HuH-7.5 (cell line): ENCODE measurements at regions not wholly inside any gene's neighbourhood (a gene's known extent, or its start where the extent isn't known, plus 50 kb on each side); places are given as distances from the start of the nearest gene placed in this dataset.

Source experiments
- DNase-seq: peaks from one replicate; pipeline ENCODE4 v3.0.0; 2011; ENCODE audit warnings: low spot score

DNA sequence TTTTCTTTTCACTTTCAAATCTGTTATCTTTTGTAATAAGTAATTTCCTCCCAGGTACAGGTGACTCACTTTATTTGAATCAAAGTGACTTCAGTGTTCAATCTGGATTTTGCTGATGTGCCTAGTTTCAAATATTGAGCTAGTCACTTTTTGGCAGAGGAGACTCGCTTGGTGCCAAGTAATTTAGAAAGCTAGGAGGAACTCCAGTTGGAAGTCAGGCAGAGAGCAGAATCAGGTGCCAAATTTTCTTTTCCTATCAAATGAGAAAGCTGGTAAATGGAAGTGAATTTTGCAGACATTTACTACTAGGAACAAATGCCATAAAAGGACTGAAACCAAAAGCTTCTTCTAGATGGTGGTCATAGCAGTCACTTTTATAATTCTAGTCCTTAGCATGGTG lies 656.0 kb upstream of the KIF2B start:
- no peak for DNase-seq

DNA sequence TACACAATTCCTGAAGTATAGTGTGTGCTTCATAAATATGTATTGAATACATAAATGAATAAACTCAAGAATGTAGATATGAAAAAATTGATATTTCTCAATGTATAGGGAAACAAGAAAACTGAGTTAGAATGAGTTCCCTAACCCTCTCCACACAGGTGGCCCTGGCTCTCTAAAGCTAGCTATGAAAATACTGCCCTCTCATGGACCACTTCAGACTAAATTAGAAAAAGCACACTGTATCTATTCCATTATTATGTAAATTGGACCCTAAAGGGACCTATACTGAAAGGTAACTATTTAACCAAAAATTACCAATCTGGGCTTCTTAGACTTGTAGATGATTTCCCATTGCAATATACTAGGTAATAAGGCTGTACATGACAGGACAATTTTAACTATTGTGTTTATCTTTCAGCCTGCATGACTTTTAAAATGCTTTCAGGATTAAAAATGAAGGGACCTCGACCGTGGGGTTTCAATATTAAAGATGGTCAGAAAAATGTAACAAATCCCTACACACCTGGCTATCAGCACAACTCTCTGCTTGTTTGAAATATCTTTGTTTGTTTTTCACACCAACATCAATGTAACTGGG lies 672.5 kb upstream of the KIF2B start:
- DNase-seq = no peak

DNA sequence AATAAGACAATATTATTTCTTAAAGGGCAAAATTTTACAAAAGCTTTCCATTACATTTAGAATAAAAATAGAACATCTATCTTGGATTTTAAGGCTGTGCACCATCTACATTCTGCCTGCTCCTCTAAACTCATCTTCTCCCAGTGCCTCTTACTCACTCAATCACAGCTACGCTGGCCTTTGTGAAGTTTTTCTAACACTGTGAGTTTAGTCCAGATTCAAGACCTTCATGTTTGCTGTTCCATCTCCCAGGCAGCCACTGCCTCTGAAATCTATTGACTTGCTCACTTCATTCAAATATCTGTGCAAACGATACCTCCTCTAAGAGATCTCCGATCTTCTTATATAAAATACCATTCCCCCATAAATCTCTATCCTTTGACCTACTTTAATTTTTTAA lies 673.4 kb upstream of the KIF2B start:
- no peak for DNase-seq

DNA sequence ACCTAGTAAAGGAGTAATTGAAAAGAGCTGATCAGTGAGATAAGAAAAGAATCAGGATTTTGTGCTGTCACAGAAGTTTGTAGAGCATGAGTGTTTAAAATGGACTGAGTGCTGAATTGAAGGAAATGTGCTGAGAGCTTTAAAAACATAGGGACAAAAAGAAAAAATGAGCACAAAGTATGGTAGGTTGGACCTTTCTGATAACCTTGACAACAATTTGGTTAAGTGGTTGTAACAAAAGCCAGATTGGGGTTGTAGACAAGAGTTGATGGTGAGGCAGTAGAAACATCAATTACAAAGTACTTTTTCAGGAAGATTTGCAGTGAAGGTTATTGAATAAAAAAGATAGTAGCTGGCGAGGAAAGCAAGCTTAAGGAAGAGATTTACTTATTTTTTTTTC lies 674.7 kb upstream of the KIF2B start:
- no peak for DNase-seq

DNA sequence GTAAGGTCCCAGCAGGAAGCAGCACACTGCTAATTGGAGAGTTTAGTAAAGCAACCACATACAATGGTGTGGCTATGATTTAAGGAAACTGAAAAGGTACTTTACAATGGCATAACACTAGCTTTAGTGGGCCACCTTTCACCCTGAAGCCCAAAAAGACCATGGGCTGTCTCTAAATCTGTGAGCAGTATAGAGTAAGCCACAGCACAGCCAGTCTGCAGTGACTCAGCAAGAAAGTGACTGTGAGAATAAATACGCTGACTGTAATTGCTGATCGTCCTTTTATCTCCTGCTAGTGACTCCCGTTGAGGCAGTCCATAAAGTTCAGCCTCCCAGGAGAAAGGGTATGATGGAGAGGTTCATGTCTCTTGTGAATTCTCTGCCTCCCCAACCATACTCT lies 679.8 kb upstream of the KIF2B start:
- DNase-seq = no peak

DNA sequence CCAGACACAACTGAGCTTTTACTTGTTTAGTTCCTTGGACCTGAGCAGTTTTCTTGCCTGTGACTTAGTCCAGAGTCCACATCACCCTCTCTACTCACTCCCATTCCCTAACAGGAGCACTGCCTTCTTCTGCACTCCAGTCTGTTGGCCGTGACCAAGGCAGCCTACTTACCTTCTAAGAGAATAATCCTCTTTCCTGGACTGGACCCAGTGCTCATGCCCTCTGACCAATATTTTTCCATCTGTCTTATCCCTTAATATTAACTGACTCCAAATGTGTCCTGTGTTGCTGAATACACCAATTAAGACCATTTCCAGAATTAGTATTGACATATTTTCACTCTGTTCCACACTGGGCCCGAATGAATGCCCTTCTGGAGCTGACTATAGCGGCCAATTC lies 681.0 kb upstream of the KIF2B start:
- DNase-seq = no peak

DNA sequence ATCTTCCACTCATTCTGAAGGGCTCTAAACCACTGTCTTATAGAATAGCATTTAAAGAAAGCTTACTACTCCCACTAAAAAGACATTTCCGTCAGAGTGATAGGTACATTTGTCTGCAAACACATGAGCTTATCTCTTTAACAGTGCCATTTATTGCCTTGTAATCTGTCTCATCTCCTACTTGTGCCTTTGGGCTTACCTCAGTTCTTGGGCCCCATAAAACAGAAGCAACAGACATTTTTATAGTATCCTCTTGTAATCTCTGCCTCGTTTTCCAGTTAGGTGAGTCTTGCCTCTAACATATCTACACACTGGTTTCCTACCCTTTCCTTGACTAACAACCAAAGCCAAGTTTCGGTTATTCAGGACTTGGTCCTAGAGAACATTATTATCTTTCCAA lies 681.4 kb upstream of the KIF2B start:
- DNase-seq = no peak

DNA sequence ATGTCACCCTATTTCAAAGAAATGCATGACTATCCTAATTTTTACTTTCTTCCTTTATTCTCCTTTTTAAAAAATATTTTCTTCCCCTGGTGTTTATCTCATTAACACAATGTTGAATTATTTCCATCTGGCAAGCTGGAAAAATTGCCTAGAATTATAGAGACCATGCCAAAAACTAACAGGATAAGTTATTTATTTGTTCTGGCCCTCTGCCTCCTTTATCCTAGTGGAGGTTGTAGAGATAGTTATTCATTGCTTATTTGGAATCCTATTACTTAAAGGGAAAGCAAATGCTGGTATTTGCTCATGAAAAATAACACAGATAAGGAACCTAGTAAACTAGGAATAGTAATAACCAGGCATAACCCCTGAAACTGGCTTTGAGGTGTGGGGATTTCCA lies 684.9 kb upstream of the KIF2B start:
- DNase-seq = no peak

DNA sequence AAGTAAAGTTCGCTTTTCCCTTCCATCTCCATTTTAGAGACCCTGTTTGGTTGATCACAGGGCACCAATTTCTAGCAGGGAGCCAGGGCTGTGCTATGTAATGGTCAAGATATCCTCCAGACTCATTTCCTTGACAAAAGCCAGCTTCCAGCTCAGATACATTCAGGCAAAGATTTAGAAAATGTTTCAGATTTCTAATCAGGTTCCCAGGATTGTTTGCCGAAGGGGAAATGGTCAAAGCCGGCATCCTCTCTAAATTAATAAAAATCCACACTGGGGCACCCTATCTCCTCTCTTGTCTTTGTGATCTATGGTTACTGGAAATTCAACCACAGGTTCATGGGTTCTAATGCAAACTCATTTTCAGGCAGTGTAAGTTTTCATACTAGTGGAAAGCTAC lies 686.8 kb upstream of the KIF2B start:
- no peak for DNase-seq

DNA sequence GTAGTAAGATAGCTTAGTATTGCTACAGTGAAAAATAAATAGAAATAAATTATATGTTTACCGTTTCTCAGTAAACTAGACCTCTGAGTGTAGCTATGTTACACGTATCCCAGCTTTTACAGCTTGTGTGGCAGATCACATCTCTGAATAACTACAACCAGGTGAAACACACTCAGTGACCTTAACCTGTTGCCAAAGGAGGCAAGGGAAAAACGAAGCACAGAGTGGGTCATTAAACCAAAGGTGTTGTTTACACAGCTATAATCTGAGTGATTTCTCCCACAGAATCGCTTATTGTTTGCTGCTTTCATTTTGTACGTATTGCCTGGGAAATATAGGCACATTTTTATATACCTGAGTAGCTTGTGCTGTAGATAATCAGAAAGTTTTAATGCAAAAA lies 688.2 kb upstream of the KIF2B start:
- DNase-seq = no peak

DNA sequence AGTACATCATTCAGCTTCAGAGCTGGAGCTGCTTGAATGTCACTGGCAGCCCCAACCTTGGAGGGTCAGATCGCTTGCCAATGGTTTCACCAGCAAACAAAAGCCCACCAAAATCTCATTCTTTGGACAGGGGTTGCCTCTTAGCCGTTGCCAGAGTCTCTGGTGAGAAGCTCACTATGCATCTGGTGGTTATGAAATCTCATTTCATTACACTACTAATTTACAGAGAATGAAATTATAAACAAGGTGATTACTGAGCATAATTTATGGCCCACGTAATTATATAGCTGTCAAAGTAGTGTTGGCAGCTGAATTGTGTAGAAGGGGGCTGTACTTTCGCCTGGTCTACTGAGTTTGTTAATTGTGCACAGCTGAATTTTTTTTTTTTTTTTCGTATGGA lies 688.9 kb upstream of the KIF2B start:
- DNase-seq = no peak

DNA sequence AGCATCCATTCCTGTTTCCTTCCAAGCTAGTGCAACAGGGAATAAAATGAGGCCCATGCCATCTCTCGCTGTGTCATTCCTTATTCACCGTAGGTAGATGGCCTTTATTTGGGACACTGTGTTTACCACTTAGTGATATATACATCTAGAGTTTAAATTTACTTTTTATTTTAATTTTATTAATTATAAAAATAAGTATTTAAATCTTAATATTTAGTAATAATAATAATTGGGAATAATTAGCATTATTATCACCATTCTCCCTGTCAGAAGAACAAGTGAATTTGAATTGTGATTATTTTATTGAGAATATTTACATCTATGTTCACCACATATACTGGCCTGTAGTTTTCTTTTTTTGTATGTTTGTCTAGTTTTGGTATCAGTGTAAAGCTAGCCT lies 692.9 kb upstream of the KIF2B start:
- no peak for DNase-seq

DNA sequence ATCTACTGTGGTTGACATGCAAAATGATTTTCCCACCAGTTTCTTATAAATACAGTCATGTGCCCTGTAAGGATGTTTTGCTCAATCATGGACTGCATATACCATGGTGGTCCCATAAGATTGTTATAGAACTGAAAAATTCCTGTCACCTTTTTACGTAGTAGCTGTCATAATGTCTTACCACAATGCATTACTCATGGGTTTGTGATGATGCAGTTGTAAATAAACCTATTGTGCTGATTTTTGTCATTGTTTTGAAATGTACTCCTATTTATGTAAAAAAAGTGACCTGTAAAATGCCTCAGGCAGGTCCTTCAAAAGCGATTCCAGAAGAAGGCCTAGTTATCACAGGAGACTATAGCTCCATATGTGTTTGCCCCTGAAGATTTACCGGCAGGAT lies 695.4 kb upstream of the KIF2B start:
- no peak for DNase-seq

DNA sequence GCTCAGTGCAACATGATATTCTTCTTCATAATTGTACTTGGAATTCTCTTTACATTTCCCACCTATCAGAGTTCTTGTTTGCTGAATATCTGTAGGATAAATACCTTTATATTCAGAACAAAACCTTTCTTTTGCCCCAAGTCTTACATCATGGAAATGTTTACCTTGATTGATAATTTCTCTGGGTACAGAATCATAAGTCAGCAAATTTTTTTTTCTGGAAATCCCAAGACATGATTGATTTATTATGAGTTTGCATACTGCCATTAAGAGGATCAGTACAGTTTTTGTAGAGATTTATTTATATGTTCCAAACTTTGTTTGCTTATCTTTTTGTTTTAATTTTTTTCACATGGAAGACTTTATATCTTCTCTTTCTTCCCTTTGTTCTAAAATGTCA lies 699.8 kb upstream of the KIF2B start:
- DNase-seq = no peak

DNA sequence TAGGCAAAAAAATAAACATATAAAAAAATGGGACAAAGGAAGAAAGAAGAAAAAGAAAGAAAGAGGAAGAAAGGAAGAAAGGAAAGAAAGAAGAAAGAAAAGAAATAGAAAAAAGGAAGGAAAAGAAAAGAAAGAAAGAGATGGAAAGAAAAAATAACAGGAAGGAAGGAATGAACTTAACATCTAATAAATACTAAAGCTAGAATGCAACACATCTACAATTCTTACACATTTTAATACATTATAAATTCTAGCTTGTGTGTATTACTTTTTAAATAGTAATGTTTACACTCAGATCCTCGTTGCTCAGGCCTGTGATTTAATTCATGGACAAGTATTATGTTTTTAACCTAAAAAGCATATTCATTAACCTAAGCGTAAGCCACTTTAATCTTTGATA lies 703.0 kb upstream of the KIF2B start:
- no peak for DNase-seq

DNA sequence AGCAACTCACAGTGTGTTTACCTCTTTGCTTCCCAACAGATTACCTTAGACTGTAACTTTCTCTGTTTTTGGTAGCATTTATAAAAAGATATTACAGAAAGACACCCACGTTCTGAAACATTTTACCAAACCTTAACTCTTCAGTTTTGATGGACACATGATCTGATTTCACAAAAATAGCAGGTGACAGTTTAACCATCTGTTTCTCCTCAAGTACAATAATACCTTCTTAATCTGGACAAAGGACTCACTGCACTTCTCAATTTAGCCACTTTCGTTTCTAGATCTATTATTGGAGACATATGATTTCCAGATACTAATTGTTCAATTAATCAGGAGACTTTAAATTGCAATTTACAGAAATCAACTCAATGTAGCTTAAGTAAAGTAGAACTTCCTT lies 703.8 kb upstream of the KIF2B start:
- no peak for DNase-seq

DNA sequence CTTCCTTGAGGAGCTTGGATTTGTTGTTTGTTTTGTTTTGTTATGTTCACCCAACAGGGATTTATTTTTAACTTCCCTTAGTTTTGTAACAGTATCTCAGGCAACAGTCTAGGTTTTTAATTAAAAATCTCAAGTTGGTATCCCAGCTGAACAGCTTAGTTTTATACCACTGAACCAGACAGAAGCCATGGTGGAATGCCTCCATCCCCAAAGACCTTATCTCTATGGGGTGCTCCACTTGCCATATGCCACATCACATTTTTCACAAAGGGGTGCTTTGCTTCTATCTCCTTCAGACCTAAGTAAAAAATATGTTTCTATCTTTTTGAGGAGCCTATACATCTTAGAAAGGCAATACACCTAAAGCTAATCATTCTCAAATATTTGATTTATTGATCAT lies 715.8 kb upstream of the KIF2B start:
- no peak for DNase-seq

DNA sequence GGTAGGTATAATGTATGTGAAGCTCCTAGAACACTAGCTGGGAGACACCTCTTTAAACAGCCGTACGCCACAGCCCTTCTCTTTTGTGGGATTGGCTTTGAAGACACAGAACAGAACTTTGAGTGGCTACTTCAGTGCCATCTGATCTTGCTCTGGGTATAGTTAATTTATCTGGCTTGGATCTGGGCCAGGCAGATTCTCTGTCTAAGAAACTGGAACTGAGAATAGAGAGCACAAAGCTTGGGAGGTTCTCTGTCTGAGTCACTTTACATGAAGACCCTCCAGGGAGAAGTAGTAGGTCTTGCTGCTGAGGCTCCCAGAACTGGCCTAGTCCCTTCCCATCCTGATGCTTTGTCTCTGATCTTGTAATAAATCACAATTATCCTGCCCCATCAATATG lies 721.0 kb upstream of the KIF2B start:
- DNase-seq = no peak

DNA sequence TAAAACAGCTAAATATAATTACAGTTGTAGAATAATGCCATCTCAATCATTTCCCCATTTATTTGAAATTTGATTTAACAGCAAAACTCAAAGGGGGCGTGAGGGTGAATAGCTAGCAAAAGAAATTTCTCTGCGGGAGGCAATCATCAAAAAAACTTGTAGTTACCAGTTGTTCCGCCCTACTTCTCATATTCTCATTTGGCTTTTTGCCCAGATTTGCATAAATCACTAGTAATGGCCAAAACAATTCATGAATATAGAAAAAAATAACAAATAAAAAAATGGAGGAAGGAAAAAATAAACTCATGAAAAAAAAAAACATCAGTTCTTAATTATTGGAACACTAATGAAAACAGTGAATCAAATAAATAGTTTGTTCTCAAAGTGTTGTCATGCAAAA lies 722.6 kb upstream of the KIF2B start:
- DNase-seq = no peak

DNA sequence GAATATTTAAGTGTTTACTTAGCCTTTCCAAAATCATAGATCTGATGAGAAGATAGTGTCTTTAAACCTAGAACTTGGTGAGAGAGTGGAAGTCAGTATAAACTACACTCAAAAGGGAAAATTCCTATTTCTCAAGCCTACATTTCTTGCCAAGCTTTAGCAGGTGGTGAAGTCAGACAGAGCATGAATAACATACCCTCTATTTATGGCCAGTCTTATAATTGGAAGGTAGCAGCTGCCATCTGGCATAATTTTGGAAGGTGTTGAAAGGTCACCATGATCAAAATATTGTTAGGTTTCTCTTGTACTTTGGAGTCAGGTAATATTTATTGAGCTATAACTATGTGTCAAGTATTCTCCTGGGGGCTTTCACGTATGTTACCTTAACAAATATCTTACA lies 729.3 kb upstream of the KIF2B start:
- DNase-seq = no peak

DNA sequence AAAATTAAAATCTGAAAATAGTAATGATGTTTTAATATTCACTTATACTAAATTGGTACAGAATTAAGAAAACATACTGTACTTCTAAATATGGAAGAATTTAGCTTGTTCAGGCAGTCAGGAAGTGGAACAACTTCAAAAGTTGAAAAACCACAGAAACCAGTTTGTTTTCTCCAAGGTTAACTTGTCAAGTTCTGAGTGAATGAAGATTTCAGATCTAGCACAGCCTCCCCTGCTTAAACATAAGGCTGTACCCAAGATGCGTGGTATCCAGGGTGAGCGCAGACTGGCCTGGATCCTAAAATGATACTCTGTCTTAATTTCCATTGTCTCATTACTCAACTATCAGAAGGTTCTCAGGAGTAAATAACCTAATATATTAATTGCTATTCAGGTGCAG lies 730.7 kb upstream of the KIF2B start:
- DNase-seq = no peak

DNA sequence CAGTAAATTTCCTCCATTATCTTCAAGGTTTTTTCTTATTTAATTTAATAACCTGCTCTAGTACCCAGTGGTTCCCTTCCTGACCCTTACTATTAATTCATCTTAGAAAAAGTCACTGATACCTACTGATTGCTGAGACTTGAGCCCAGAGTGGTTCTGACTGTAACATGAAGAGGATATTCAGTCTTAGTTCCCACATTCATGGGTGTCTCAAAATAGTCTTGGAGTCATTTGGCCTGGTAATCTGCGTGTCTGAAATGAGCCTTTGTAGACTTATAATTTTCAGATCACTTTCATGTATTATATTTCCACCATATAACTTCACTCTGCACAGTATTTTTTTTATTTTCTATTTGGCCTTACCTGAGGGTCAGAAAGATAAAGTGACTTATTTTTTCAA lies 732.0 kb upstream of the KIF2B start:
- DNase-seq = no peak

DNA sequence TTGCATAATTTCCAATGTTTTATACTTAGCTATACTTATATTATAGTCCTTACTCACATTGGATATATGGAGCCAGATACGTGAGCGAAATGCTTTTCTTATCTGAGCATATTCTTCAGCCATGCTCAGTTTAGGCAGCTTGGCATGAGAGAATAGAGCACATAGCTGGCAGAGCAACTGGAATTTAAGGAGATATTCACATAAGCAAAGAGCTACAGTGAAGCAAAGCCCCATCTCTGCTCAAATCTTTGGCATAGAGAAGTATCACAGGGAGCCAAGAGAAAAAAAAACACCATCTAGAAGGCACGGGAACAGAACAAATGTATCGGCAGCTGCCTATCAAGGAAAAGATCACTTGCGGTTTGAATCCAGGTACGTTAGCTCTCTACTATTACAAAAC lies 734.2 kb upstream of the KIF2B start:
- no peak for DNase-seq

DNA sequence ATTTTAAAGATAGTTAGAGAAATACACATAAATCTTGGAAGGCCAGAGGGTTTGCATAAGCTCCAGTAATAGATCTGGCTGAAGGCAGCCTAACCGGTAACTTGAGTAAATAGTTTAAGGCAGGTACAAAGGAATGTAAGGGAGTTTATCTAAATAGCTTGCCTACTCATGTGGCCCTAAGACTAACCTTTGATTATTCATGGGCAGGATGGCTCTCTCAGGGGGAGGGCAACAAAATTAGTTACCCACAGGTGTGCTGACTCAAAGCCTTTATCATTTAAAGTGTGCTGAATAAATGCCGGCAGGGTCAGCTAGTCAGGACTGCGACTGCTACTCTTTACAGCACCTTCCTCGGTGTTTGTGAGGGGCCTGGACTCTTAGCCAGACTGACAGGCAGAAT lies 761.3 kb upstream of the KIF2B start:
- DNase-seq = no peak

DNA sequence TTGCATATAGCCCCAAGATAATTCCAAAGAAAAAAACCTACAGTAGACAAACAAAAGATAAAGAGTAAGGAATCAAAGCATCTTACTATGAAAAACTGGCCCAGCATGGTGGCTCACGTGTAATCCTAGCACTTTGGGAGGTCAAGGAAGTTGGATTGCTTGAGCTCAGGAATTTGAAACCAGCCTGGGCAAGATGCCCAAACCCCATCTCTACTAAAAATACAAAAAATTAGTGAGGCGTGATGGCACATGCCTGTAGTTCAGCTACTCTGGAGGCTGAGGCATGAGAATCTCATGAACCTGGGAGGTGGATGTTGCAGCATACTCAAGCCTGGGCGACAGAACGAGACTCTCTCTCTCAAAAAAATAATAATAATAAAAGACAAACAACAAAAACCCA lies 764.7 kb upstream of the KIF2B start:
- no peak for DNase-seq
